SH-SY5Y (cell line): ENCODE measurements at regions not wholly inside any gene's neighbourhood (a gene's known extent, or its start where the extent isn't known, plus 50 kb on each side); places are given as distances from the start of the nearest gene placed in this dataset.

Source experiments
- GATA2 ChIP-seq: IDR thresholded peaks from 2 replicates; pipeline ENCODE4 v1.6.1; 2011; ENCODE audit warnings: mild to moderate bottlenecking, low read depth, low read length
- GATA3 ChIP-seq: IDR thresholded peaks from 2 replicates; pipeline ENCODE4 v1.6.1; 2011; ENCODE audit warnings: low read depth, mild to moderate bottlenecking, low read length, moderate library complexity

GRCh38 chr7:27302590-27302989 lies 60.0 kb downstream of the EVX1 start:
- TF ChIP-seq GATA2 = no peak
- no peak for TF ChIP-seq GATA3
